GM23338 (cell line): ENCODE measurements at regions not wholly inside any gene's neighbourhood (a gene's known extent, or its start where the extent isn't known, plus 50 kb on each side); places are given as distances from the start of the nearest gene placed in this dataset.

Experiments
- CREB1 ChIP-seq: fragments of 250-450 bp; sonication (Bioruptor Pico); IDR thresholded peaks from 2 replicates; pipeline ENCODE4 v1.5.0; 2020; ENCODE audit warnings: low read depth, mild to moderate bottlenecking, moderate library complexity
- EZH2 ChIP-seq: fragments of 200-600 bp; sonication (generic); IDR thresholded peaks from one replicate; pipeline ENCODE4 v1.8.0; 2017; ENCODE audit warnings: antibody characterized with exemption, mild to moderate bottlenecking, low read depth; ENCODE audit not compliant: unreplicated experiment
- EZH2phosphoT487 ChIP-seq: fragments of 200-600 bp; sonication (generic); IDR thresholded peaks from one replicate; pipeline ENCODE4 v1.8.1; 2018; ENCODE audit warnings: antibody characterized with exemption; ENCODE audit not compliant: unreplicated experiment
- JUNB ChIP-seq: IDR thresholded peaks from one replicate; pipeline ENCODE4 v1.6.1; 2016; ENCODE audit warnings: antibody characterized with exemption; ENCODE audit not compliant: unreplicated experiment
- NANOG ChIP-seq: IDR thresholded peaks from 2 replicates; pipeline ENCODE4 v1.6.1; 2016; ENCODE audit warnings: antibody characterized with exemption, borderline replicate concordance
- POLR2AphosphoS5 ChIP-seq: IDR thresholded peaks from 2 replicates; pipeline ENCODE4 v1.6.1; 2016; ENCODE audit warnings: antibody characterized with exemption, low read depth
- STAT1 ChIP-seq: IDR thresholded peaks from one replicate; pipeline ENCODE4 v1.6.1; 2016; ENCODE audit warnings: antibody characterized with exemption; ENCODE audit not compliant: unreplicated experiment
- ZNF331 ChIP-seq: fragments of 250-450 bp; sonication (Bioruptor Pico); IDR thresholded peaks from 2 replicates; pipeline ENCODE4 v1.5.0; 2020; ENCODE audit warnings: low read depth, mild to moderate bottlenecking, moderate library complexity
- TF ChIP-seq, protein P1 (sequence below), 2 experiments: fragments of 200-600 bp in 1 of 2; sonication (generic) in 1 of 2; conservative IDR thresholded peaks; 2 replicates each; pipeline versions ENCODE4 v1.5.1 to v1.6.1; 2016 to 2017; ENCODE audit warnings: antibody characterized with exemption in 2 of 2, low read depth in 2 of 2, mild to moderate bottlenecking in 2 of 2, moderate library complexity in 1 of 2
- TF ChIP-seq, protein P2 (sequence below): IDR thresholded peaks from one replicate; pipeline ENCODE4 v1.6.1; 2018; ENCODE audit warnings: antibody characterized with exemption; ENCODE audit not compliant: unreplicated experiment
- TF ChIP-seq, protein P3 (sequence below): IDR thresholded peaks from 2 replicates; pipeline ENCODE4 v1.6.1; 2016; ENCODE audit warnings: antibody characterized with exemption

DNA sequence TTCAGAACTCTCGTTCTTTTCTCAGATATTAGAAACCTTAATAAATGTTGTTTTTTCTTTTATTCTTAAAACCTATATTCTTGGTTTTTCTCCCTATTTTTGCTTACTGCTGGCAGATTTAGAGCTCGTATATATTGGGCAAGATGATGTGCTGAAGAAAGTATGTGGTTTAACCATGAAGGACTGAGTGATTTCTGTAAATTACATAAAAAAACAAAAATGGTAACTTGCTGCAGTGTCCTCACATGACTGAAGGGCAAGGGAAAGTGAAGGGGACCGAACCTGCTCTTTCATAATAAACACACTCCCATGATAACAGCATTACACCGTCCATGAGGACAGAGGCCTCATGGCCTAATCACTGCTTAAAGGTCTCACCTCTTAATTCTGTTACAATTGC, 393.8 kb upstream of the ZNF608 start:
- TF ChIP-seq, protein P1, sequence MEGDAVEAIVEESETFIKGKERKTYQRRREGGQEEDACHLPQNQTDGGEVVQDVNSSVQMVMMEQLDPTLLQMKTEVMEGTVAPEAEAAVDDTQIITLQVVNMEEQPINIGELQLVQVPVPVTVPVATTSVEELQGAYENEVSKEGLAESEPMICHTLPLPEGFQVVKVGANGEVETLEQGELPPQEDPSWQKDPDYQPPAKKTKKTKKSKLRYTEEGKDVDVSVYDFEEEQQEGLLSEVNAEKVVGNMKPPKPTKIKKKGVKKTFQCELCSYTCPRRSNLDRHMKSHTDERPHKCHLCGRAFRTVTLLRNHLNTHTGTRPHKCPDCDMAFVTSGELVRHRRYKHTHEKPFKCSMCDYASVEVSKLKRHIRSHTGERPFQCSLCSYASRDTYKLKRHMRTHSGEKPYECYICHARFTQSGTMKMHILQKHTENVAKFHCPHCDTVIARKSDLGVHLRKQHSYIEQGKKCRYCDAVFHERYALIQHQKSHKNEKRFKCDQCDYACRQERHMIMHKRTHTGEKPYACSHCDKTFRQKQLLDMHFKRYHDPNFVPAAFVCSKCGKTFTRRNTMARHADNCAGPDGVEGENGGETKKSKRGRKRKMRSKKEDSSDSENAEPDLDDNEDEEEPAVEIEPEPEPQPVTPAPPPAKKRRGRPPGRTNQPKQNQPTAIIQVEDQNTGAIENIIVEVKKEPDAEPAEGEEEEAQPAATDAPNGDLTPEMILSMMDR (conservative IDR thresholded peaks at IDR 0.05; ENCODE audit: low read depth in 2 of 2): no peak
- TF ChIP-seq EZH2phosphoT487 (no peak), JUNB (no peak), ZNF331 (no peak), EZH2 (no peak), CREB1 (CRISPR knock-in tag) (no peak), POLR2AphosphoS5 (no peak), NANOG (no peak), STAT1 (no peak)
- TF ChIP-seq, protein P2, sequence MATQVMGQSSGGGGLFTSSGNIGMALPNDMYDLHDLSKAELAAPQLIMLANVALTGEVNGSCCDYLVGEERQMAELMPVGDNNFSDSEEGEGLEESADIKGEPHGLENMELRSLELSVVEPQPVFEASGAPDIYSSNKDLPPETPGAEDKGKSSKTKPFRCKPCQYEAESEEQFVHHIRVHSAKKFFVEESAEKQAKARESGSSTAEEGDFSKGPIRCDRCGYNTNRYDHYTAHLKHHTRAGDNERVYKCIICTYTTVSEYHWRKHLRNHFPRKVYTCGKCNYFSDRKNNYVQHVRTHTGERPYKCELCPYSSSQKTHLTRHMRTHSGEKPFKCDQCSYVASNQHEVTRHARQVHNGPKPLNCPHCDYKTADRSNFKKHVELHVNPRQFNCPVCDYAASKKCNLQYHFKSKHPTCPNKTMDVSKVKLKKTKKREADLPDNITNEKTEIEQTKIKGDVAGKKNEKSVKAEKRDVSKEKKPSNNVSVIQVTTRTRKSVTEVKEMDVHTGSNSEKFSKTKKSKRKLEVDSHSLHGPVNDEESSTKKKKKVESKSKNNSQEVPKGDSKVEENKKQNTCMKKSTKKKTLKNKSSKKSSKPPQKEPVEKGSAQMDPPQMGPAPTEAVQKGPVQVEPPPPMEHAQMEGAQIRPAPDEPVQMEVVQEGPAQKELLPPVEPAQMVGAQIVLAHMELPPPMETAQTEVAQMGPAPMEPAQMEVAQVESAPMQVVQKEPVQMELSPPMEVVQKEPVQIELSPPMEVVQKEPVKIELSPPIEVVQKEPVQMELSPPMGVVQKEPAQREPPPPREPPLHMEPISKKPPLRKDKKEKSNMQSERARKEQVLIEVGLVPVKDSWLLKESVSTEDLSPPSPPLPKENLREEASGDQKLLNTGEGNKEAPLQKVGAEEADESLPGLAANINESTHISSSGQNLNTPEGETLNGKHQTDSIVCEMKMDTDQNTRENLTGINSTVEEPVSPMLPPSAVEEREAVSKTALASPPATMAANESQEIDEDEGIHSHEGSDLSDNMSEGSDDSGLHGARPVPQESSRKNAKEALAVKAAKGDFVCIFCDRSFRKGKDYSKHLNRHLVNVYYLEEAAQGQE: no peak
- TF ChIP-seq, protein P3, sequence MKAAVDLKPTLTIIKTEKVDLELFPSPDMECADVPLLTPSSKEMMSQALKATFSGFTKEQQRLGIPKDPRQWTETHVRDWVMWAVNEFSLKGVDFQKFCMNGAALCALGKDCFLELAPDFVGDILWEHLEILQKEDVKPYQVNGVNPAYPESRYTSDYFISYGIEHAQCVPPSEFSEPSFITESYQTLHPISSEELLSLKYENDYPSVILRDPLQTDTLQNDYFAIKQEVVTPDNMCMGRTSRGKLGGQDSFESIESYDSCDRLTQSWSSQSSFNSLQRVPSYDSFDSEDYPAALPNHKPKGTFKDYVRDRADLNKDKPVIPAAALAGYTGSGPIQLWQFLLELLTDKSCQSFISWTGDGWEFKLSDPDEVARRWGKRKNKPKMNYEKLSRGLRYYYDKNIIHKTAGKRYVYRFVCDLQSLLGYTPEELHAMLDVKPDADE: no peak
